A673 (cell line): ENCODE measurements at regions not wholly inside any gene's neighbourhood (a gene's known extent, or its start where the extent isn't known, plus 50 kb on each side); places are given as distances from the start of the nearest gene placed in this dataset.

Experiments
- BruUV-seq: library from RNA; stranded (reverse); fragments of 400-500 nt; replicated peaks from 2 replicates; lab custom pipeline; 2021; lab: Mats Ljungman, UMichigan
- CTCF ChIA-PET: fragments of 300-600 bp; sonication (Branson Sonifier 250); formaldehyde crosslinking; loops from one replicate; lab custom pipeline; 2022; ENCODE audit warnings: antibody characterized with exemption; lab: Charles Lee
- POLR2A ChIA-PET: fragments of 300-600 bp; sonication (Branson Sonifier 250); formaldehyde crosslinking; loops from one replicate; lab custom pipeline; 2022; ENCODE audit warnings: antibody characterized with exemption; ENCODE audit not compliant: low non-redundant PET; lab: Charles Lee
- DNase-seq: peaks from one replicate; pipeline ENCODE4 v3.0.0-alpha.2; 2015; ENCODE audit warnings: low spot score
- H3K27ac ChIP-seq: fragments of 200-600 bp; sonication (generic); 2 replicates; pipeline ENCODE4 v1.5.1; 2016; ENCODE audit warnings: mixed run types, low read depth, mild to moderate bottlenecking, mixed read lengths, antibody characterized with exemption, low read length; ENCODE audit not compliant: poor library complexity, severe bottlenecking
- H3K27me3 ChIP-seq: fragments of 200-600 bp; sonication (generic); replicated peaks from 2 replicates; pipeline ENCODE4 v1.6.1; 2017; ENCODE audit warnings: mixed run types, low read depth, mild to moderate bottlenecking, mixed read lengths, antibody characterized with exemption, low read length; ENCODE audit not compliant: insufficient read depth, poor library complexity
- H3K36me3 ChIP-seq: fragments of 200-600 bp; sonication (generic); 2 replicates; pipeline ENCODE4 v1.6.1; 2016; ENCODE audit warnings: mixed run types, mild to moderate bottlenecking, mixed read lengths, antibody characterized with exemption, low read length; ENCODE audit not compliant: insufficient read depth, poor library complexity, severe bottlenecking
- H3K4me1 ChIP-seq: fragments of 200-600 bp; sonication (generic); 2 replicates; pipeline ENCODE4 v1.6.1; 2017; ENCODE audit warnings: mixed run types, mild to moderate bottlenecking, mixed read lengths, antibody characterized with exemption, low read length; ENCODE audit not compliant: insufficient read depth, poor library complexity, severe bottlenecking
- H3K4me3 ChIP-seq: fragments of 200-600 bp; sonication (generic); 2 replicates; pipeline ENCODE4 v1.5.1; 2016; ENCODE audit warnings: low read depth, mixed run types, mild to moderate bottlenecking, mixed read lengths, low read length; ENCODE audit not compliant: poor library complexity, severe bottlenecking
- H3K9me3 ChIP-seq: fragments of 200-600 bp; sonication (generic); 2 replicates; pipeline ENCODE4 v1.6.1; 2016; ENCODE audit warnings: mixed run types, low read depth, mild to moderate bottlenecking, mixed read lengths, antibody characterized with exemption, low read length; ENCODE audit not compliant: poor library complexity, severe bottlenecking
- EZH2 ChIP-seq: fragments of 200-600 bp; sonication (generic); IDR thresholded peaks from 2 replicates; pipeline ENCODE4 v1.6.1; 2017; ENCODE audit warnings: borderline replicate concordance, low read depth, mild to moderate bottlenecking, mixed read lengths, antibody characterized with exemption, low read length; ENCODE audit not compliant: poor library complexity, severe bottlenecking
- intact Hi-C: fragments of 100-400 bp; cut with micrococcal nuclease; formaldehyde crosslinking; loops from one replicate; pipeline ENCODE4 v1.10.0; 2022; ENCODE audit not compliant: unreplicated experiment
- TF ChIP-seq, protein P1 (sequence below): fragments of 300-800, 200-600 bp; sonication (generic); conservative IDR thresholded peaks from 2 replicates; pipeline ENCODE4 v1.5.1; 2017; ENCODE audit warnings: low read depth, mild to moderate bottlenecking, antibody characterized with exemption, low read length, moderate library complexity, mixed read lengths

DNA sequence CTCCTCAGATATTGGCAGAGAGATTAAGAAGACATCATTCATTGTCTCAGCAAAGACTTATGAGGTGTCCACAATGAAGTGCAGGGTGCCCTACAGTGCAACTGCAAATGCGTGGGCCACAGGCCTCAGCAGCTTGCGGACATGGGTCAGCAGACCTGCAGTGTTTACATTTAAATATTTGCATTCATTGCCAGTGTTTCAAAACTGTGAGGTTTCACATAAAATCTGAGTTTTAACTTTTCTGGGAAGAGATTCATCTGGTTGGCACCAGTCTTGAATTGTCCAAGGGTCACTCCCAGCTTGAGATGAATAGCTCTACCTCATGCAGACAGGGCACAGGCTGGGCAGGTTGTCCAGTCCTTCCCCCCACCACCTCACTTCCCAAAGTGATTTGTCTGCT is 286.8 kb upstream of the DUSP10 start:
- no peak overlapping the region for H3K4me3 ChIP-seq
- intact Hi-C loops: no loop called here
- no peaks in the 10 kb centered on the region for H3K36me3 ChIP-seq
- TF ChIP-seq, protein P1, sequence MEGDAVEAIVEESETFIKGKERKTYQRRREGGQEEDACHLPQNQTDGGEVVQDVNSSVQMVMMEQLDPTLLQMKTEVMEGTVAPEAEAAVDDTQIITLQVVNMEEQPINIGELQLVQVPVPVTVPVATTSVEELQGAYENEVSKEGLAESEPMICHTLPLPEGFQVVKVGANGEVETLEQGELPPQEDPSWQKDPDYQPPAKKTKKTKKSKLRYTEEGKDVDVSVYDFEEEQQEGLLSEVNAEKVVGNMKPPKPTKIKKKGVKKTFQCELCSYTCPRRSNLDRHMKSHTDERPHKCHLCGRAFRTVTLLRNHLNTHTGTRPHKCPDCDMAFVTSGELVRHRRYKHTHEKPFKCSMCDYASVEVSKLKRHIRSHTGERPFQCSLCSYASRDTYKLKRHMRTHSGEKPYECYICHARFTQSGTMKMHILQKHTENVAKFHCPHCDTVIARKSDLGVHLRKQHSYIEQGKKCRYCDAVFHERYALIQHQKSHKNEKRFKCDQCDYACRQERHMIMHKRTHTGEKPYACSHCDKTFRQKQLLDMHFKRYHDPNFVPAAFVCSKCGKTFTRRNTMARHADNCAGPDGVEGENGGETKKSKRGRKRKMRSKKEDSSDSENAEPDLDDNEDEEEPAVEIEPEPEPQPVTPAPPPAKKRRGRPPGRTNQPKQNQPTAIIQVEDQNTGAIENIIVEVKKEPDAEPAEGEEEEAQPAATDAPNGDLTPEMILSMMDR: no peak
- TF ChIP-seq EZH2: no peak
- DNase-seq: no peak
- H3K27me3 ChIP-seq: no peaks in the 10 kb centered on the region
- no peaks in the 10 kb centered on the region for H3K9me3 ChIP-seq
- H3K4me1 ChIP-seq: no peaks in the 10 kb centered on the region
- ChIA-PET POLR2A (no interaction called here), CTCF (no interaction called here)
- BruUV-seq: no TSS peak
- H3K27ac ChIP-seq: no peak overlapping the region

DNA sequence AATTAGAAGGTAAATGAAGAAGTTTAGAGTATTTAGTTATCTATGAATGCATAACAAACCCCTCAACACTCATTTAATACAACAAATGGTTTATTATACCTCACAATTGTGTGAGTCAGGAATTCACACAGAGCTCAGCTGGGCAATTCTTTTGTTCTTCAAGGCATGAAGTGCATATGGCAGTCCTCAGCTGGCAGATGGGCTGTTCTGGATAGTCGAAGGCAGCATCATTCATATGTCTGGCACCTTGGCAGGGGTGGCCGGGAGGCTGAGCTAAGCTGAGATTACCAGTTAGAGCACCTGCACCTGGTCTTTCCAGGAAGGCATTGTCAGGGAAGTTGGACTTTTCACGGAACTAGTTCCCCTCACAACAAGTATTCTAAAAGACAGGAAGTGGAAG is 286.2 kb upstream of the DUSP10 start:
- H3K9me3 ChIP-seq: no peaks in the 10 kb centered on the region
- CTCF ChIA-PET: no interaction called here
- no peaks in the 10 kb centered on the region for H3K36me3 ChIP-seq
- TF ChIP-seq EZH2: no peak
- TF ChIP-seq, protein P1: no peak
- BruUV-seq: no TSS peak
- POLR2A ChIA-PET: no interaction called here
- intact Hi-C loops: no loop called here
- no peak overlapping the region for H3K27ac ChIP-seq
- H3K4me1 ChIP-seq: no peaks in the 10 kb centered on the region
- H3K27me3 ChIP-seq: no peaks in the 10 kb centered on the region
- H3K4me3 ChIP-seq: no peak overlapping the region
- DNase-seq: no peak

DNA sequence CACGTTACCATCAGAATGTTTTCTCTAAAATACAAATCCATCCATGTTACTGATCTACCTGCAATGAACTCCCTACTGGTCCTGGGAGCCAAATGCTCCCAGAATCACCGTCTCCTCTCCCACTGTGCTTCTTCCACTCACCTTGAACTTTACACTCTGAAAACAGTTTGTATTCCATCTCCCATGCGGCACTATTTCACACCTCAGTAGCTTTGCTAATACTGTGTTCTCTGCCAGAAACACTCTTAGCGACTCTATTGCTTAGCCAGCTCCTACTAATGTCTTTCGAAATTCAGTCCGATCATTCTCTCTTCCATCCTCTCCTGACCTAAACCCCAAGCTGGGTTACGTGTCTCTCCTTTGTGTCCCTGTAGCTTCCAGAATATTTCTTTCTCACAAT is 284.4 kb upstream of the DUSP10 start:
- TF ChIP-seq, protein P1: no peak
- no peak for TF ChIP-seq EZH2
- H3K36me3 ChIP-seq: no peaks in the 10 kb centered on the region
- H3K4me3 ChIP-seq: no peak overlapping the region
- no TSS peak for BruUV-seq
- ChIA-PET CTCF (no interaction called here), POLR2A (no interaction called here)
- no peak for DNase-seq
- intact Hi-C loops: no loop called here
- no peaks in the 10 kb centered on the region for H3K27me3 ChIP-seq
- no peak overlapping the region for H3K27ac ChIP-seq
- H3K9me3 ChIP-seq: no peaks in the 10 kb centered on the region
- no peaks in the 10 kb centered on the region for H3K4me1 ChIP-seq
